ENCODE measurements at regions not wholly inside any gene's neighbourhood (a gene's known extent, or its start where the extent isn't known, plus 50 kb on each side); places are given as distances from the start of the nearest gene placed in this dataset.

DNA sequence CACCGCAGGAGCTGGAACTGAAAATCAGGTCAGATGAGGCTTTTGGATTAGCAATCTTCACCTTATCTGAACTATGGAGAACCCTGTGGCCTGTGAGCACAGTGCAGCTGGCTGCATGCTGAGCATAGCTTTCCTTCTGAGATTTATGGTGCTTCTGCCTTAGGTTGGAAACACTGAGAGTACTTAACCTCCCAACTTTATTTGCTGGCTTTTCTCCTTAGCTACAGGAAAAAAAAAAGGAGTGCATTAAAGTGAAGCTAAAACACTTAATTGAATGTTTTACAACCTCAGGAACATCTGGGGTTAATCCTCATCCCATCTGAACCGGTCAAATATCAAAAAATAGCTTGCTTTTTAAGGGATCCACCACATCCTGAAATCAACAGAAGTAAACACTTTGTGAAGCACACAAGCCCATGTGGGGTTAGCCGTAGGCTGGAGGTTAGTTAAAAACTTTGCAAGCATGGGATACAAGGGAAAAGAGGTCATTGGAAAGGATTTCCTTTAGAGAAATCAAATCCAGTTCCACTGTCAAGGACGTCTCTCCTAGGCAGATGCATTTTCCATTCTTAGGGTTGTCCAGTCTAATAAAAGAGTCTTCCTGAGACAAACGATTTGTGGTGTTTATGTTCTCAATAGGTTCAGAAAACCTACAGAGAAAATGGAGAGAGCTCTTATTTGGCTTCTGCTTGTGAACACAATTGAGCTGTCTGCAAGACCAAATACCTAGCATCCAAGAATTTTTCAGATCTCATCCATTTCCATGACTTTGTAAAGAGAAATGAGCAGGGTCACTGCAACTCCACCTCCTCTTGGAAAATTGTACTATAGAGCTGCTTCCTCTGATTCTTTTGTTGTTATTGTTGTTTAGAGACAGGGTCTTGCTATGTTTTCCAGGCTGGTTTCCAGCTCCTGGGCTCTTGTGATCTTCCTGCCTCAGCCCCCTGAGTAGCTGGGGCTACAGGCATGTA, 470.4 kb upstream of the IGFBP3 start:
- no peak for TF ChIP-seq EZH2 (IDR thresholded peaks at IDR 0.05)
- TF ChIP-seq POLR2AphosphoS5 (IDR thresholded peaks at IDR 0.05; ENCODE audit: borderline replicate concordance, low read depth, low read length): no peak
- no peak for TF ChIP-seq FOXP2 (optimal IDR thresholded peaks at IDR 0.05; ENCODE audit: control extremely low read depth, extremely low read length, insufficient read depth)

Data from SK-N-MC (cell line).